ENCODE measurements at regions not wholly inside any gene's neighbourhood (a gene's known extent, or its start where the extent isn't known, plus 50 kb on each side); places are given as distances from the start of the nearest gene placed in this dataset.

GRCh38 chr13:88761145-88761544, 1090.0 kb downstream of the SLITRK5 start:
- no peak for TF ChIP-seq CTCF (IDR thresholded peaks at IDR 0.05)
- no peaks in the 10 kb centered on the region for H3K4me1 ChIP-seq
- DNase-seq (ENCODE audit: low spot score in 2 of 2), result no peak
- no peaks in the 10 kb centered on the region for H3K9me3 ChIP-seq
- no peaks in the 10 kb centered on the region for H3K36me3 ChIP-seq
- H3K27ac ChIP-seq, result no peak overlapping the region
- H3K27me3 ChIP-seq, result no peaks in the 10 kb centered on the region
- no peak overlapping the region for H3K4me3 ChIP-seq
- intact Hi-C loops (cut with DNase I), result no loop called here

- no peaks in the 10 kb centered on the region for H3K4me1 ChIP-seq
- no peak overlapping the region for H3K27ac ChIP-seq
- DNase-seq (ENCODE audit: low spot score in 2 of 2), result no peak
- intact Hi-C loops (cut with DNase I), result no loop called here
- no peak for TF ChIP-seq CTCF (IDR thresholded peaks at IDR 0.05)
- H3K9me3 ChIP-seq, result no peaks in the 10 kb centered on the region
- no peaks in the 10 kb centered on the region for H3K36me3 ChIP-seq
- H3K4me3 ChIP-seq, result no peak overlapping the region
- H3K27me3 ChIP-seq, result no peaks in the 10 kb centered on the region
These were observed 1092.9 kb downstream of the SLITRK5 start for GRCh38 chr13:88764103-88764502.

GRCh38 chr13:88800505-88800904, 1129.3 kb downstream of the SLITRK5 start:
- intact Hi-C loops (cut with DNase I), result no loop called here
- no peaks in the 10 kb centered on the region for H3K27me3 ChIP-seq
- TF ChIP-seq CTCF (IDR thresholded peaks at IDR 0.05), result no peak
- no peak overlapping the region for H3K27ac ChIP-seq
- H3K4me3 ChIP-seq, result no peak overlapping the region
- no peaks in the 10 kb centered on the region for H3K9me3 ChIP-seq
- no peaks in the 10 kb centered on the region for H3K36me3 ChIP-seq
- DNase-seq (ENCODE audit: low spot score in 2 of 2), result no peak
- no peaks in the 10 kb centered on the region for H3K4me1 ChIP-seq

GRCh38 chr13:88801361-88801760, 1130.2 kb downstream of the SLITRK5 start:
- no peaks in the 10 kb centered on the region for H3K36me3 ChIP-seq
- no peak overlapping the region for H3K4me3 ChIP-seq
- H3K27ac ChIP-seq, result no peak overlapping the region
- no peaks in the 10 kb centered on the region for H3K27me3 ChIP-seq
- intact Hi-C loops (cut with DNase I), result no loop called here
- no peaks in the 10 kb centered on the region for H3K9me3 ChIP-seq
- H3K4me1 ChIP-seq, result no peaks in the 10 kb centered on the region
- no peak for TF ChIP-seq CTCF (IDR thresholded peaks at IDR 0.05)
- DNase-seq (ENCODE audit: low spot score in 2 of 2), result no peak

GRCh38 chr13:88802886-88803285, 1131.7 kb downstream of the SLITRK5 start:
- no peak for TF ChIP-seq CTCF (IDR thresholded peaks at IDR 0.05)
- no peak overlapping the region for H3K4me3 ChIP-seq
- intact Hi-C loops (cut with DNase I), result no loop called here
- no peak overlapping the region for H3K27ac ChIP-seq
- H3K27me3 ChIP-seq, result no peaks in the 10 kb centered on the region
- H3K4me1 ChIP-seq, result no peaks in the 10 kb centered on the region
- H3K36me3 ChIP-seq, result no peaks in the 10 kb centered on the region
- H3K9me3 ChIP-seq, result no peaks in the 10 kb centered on the region
- DNase-seq (ENCODE audit: low spot score in 2 of 2), result no peak

- no peak overlapping the region for H3K4me3 ChIP-seq
- no peak for DNase-seq (ENCODE audit: low spot score in 2 of 2)
- intact Hi-C loops (cut with DNase I), result no loop called here
- H3K4me1 ChIP-seq, result no peaks in the 10 kb centered on the region
- H3K27ac ChIP-seq, result no peak overlapping the region
- H3K27me3 ChIP-seq, result no peaks in the 10 kb centered on the region
- peaks cover 0 to 14% of the 10 kb centered on the region in 2 donors for H3K9me3 ChIP-seq
- TF ChIP-seq CTCF (IDR thresholded peaks at IDR 0.05), result no peak
- H3K36me3 ChIP-seq, result no peaks in the 10 kb centered on the region
These were observed 1135.3 kb downstream of the SLITRK5 start for GRCh38 chr13:88806438-88806837.
